ENCODE measurements at regions not wholly inside any gene's neighbourhood (a gene's known extent, or its start where the extent isn't known, plus 50 kb on each side); places are given as distances from the start of the nearest gene placed in this dataset.
"Not testable (repeated sequence)": the region's sequence is repeated elsewhere in the genome, so short reads cannot be mapped to it uniquely, and the experiment has no call there.

GRCh38 chr7:150042281-150042680, 168.5 kb downstream of the ATP6V0E2 start:
- TF ChIP-seq CTCF (IDR thresholded peaks at IDR 0.05); POLR2A (IDR thresholded peaks at IDR 0.05); POLR2AphosphoS5 (IDR thresholded peaks at IDR 0.05); EP300 (IDR thresholded peaks at IDR 0.05; ENCODE audit: low read depth): not testable (repeated sequence)
